Skeletal muscle tissue (tissue), 3 donors: ENCODE measurements at regions not wholly inside any gene's neighbourhood (a gene's known extent, or its start where the extent isn't known, plus 50 kb on each side); places are given as distances from the start of the nearest gene placed in this dataset.

ENCODE experiments used
- H3K27ac ChIP-seq: one replicate; pipeline ENCODE4 v1.7.0; 2013; ENCODE audit warnings: mild to moderate bottlenecking, low read depth, low read length, inconsistent platforms
- H3K27me3 ChIP-seq, 3 donors: one replicate each; pipeline ENCODE4 v1.7.0; 2013; ENCODE audit warnings: low read length in 3 of 3; ENCODE audit not compliant: control insufficient read depth in 3 of 3, insufficient read depth in 3 of 3
- H3K36me3 ChIP-seq, 3 donors: one replicate each; pipeline ENCODE4 v1.7.0; 2013; ENCODE audit warnings: low read length in 3 of 3; ENCODE audit not compliant: control insufficient read depth in 3 of 3, insufficient read depth in 3 of 3
- H3K4me1 ChIP-seq, 3 donors: one replicate each; pipeline ENCODE4 v1.7.0; 2013; ENCODE audit warnings: low read length in 3 of 3, mild to moderate bottlenecking in 3 of 3; ENCODE audit not compliant: control insufficient read depth in 3 of 3, insufficient read depth in 3 of 3
- H3K4me3 ChIP-seq, 3 donors: one replicate each; pipeline ENCODE4 v1.7.0; 2013; ENCODE audit warnings: low read length in 3 of 3
- H3K9ac ChIP-seq, 3 donors: one replicate each; pipeline ENCODE4 v1.7.0; 2013; ENCODE audit warnings: low read length in 3 of 3, mild to moderate bottlenecking in 3 of 3, moderate library complexity in 2 of 3, low read depth in 1 of 3
- H3K9me3 ChIP-seq, 3 donors: one replicate each; pipeline ENCODE4 v1.7.0; 2013; ENCODE audit warnings: low read length in 3 of 3; ENCODE audit not compliant: control insufficient read depth in 3 of 3
- donor health status: Osteomylitis.

DNA sequence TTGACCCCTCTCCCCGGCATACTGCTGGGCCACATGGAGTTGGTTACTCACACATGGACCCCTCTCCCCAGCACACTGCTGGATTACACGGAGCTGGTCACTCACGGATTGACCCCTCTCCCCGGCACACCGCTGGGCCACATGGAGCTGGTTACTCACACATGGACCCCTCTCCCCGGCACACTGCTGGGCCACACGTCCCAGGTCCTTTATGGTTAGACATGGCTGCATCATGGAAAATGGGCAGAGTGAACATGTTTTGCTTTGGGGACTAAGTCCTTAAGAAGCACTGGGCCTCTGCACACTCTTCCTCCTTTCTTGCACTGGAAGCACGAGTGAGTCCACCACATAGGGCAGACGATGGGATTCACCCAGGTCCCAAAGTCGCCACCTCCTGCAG, 102.1 kb upstream of the SHH start:
- Histone ChIP-seq H3K9me3 (peaks cover 0 to 12% (median 7%) of the 10 kb centered on the region in 3 donors), H3K9ac (no peak overlapping the region), H3K36me3 (no peaks in the 10 kb centered on the region), H3K27me3 (peaks cover 0 to 3% (median 2%) of the 10 kb centered on the region in 3 donors), H3K4me1 (no peaks in the 10 kb centered on the region), H3K4me3 (no peak overlapping the region), H3K27ac (no peak overlapping the region)

DNA sequence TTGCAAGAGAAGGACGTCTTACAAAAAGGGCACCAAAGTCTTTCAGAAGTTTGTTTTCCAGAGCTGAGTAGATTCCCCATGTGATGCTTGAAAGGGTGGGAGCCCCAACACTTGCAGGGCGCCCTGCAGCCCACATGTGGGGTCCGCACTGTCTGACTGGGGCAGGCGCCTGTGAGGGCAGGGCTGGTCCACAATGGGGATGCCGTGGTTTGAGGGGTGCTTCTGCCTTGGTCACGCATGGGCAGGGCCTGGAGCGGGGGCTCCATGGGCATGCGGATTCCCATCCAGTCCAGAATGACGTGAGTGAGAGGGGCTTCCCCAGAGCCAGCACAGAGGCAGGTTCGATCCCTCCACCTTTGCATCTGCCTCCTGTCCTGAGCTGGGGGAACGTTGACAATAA, 101.5 kb upstream of the SHH start:
- H3K27me3 ChIP-seq = peaks cover 0 to 3% (median 2%) of the 10 kb centered on the region in 3 donors
- H3K9me3 ChIP-seq = peaks cover 0 to 12% (median 7%) of the 10 kb centered on the region in 3 donors
- H3K27ac ChIP-seq = no peak overlapping the region
- H3K4me1 ChIP-seq = no peaks in the 10 kb centered on the region
- H3K9ac ChIP-seq = no peak overlapping the region
- no peaks in the 10 kb centered on the region for H3K36me3 ChIP-seq
- H3K4me3 ChIP-seq = no peak overlapping the region

DNA sequence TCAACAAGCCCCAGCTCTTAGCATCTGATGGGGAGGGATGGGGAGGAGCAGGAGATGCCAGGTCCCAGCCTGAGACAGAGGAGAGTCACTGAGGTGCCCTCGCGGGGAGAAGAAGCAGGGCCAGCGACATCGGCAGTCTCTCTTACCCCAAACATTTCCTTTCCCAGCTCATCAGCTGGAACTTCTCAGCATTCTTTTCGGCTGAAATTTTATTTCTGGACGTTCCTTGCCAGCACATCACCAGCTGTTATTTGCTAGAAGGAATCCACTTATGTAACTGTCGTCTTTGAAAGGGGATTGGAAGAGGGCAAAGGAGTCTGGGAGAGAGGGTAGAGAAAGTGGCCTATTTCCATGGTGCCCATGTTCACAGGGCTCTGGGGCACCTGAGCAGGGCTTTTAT, 101.0 kb upstream of the SHH start:
- Histone ChIP-seq H3K9ac (no peak overlapping the region), H3K27me3 (peaks cover 0 to 3% (median 3%) of the 10 kb centered on the region in 3 donors), H3K27ac (no peak overlapping the region), H3K4me1 (no peaks in the 10 kb centered on the region), H3K9me3 (peaks cover 0 to 10% (median 10%) of the 10 kb centered on the region in 3 donors), H3K36me3 (no peaks in the 10 kb centered on the region), H3K4me3 (no peak overlapping the region)

DNA sequence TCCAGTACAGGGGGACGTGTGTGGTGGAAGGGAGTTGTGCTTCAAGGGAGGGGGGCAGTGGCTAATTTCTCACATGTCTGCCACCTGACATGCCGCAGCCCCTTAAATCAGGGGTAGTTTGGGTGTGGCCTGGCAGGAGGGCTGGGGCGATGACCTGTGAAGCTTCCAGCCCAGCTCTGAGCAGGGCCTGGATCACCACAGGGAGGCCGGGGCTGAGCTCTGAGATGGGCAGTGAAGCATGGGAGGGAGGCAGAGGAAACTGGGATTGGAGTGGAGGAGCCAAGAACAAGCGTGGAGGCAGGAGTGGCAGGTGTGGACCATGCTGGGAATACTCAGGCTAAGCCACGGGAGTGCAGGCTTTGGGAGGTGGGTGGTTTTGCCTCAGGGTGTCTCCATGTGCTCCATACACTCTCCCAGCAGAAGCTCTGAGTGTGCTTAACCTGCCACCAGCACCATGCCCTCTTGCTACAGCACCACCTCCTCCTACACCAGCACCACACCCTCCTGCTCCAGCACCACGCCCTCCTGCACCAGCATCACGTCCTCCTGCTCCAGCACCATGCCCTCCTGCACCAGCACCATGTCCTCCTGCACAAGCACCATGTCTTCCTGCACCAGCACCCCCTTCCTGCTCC, 99.3 kb upstream of the SHH start:
- Histone ChIP-seq H3K27ac (no peak overlapping the region), H3K27me3 (peaks cover 0 to 6% (median 3%) of the 10 kb centered on the region in 3 donors), H3K9me3 (peaks cover 0 to 11% (median 10%) of the 10 kb centered on the region in 3 donors), H3K36me3 (no peaks in the 10 kb centered on the region), H3K4me1 (no peaks in the 10 kb centered on the region), H3K4me3 (no peak overlapping the region), H3K9ac (no peak overlapping the region)

DNA sequence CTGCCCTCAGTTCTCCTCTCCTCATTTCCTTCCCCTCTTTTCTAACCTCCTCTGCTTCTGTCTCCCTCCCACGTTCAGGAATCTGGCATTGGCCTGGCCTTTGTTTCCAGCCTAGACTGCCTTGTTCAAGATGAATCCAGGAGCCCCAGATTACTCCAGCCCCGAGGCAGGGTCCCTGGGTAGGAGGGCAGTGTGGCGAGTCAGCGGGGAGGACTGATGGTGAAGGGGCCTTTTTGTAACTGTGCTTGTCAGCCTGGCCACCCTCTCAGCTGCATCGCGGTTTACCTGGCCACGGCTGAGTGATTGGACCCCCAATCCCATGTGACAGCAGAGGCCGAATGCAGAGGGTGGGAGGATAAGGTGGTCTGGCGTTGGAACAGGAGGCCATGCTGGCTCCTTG, 96.1 kb upstream of the SHH start:
- Histone ChIP-seq H3K9me3 (peaks cover 0 to 12% (median 10%) of the 10 kb centered on the region in 3 donors), H3K4me3 (no peak overlapping the region), H3K27me3 (peaks cover 0 to 8% (median 0%) of the 10 kb centered on the region in 3 donors), H3K27ac (no peak overlapping the region), H3K9ac (no peak overlapping the region), H3K4me1 (no peaks in the 10 kb centered on the region), H3K36me3 (no peaks in the 10 kb centered on the region)

DNA sequence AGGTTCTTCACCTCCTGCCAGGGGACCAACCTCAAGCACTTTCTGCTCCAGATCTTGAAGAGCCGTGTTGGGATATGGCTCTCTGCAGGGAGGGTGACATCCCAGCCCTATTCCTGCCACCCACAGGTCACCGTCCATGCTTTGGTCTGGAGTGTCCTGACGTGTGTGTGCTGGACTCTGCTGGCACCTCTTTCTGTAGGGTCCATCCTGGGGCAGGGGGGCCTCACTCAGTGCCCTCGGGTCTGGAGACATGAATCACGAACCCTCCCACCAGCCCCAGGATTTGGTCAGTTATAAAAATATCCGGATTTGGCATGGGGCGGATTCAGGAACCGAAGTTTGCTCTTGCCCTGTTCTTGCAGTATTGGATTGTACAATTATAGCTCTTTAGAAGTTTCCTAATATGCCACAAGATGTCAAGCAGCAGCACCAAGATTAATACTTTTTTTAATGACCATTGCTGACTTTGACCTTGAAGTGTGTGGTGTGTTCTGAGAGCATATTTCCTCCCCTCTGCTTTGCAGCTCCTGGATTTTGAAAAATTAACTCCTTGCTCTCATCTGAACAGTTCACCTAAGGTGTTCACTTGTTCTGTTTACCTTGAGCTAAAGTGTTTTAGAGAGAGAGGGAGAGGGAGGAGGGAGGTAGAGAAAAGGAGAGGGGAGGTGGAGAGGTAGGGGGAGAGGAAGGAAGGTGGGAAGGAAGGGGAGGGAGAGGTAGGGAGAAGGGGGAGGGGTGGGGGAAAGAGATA, 95.4 kb upstream of the SHH start:
- Histone ChIP-seq H3K9ac (no peak overlapping the region), H3K4me3 (no peak overlapping the region), H3K27me3 (peaks cover 0 to 8% (median 0%) of the 10 kb centered on the region in 3 donors), H3K36me3 (no peaks in the 10 kb centered on the region), H3K9me3 (peaks cover 0 to 15% (median 10%) of the 10 kb centered on the region in 3 donors), H3K27ac (no peak overlapping the region), H3K4me1 (no peaks in the 10 kb centered on the region)

DNA sequence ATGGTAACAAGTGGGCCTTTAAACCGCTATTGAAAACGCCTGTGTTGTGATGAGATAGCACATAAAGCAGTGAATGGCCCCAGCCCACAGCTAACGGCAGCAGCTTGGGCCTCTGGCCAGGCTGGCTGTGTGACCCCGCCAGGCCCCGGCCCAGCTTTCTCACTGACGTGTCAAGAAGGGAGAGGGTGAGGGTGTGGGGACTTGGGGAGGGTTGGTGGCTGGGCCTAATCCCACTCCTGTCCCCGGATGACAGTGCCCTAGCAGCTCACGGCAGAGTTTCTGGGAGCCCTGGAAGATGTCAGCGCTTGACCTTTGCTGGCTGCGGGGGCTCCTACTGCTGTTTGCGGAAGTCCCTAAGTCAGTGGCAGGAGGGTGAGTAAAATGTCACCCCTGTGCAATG, 88.9 kb upstream of the SHH start:
- no peak overlapping the region for H3K27ac ChIP-seq
- H3K27me3 ChIP-seq = peaks cover 0 to 5% (median 0%) of the 10 kb centered on the region in 3 donors
- H3K36me3 ChIP-seq = no peaks in the 10 kb centered on the region
- H3K9ac ChIP-seq = no peak overlapping the region
- H3K4me1 ChIP-seq = no peaks in the 10 kb centered on the region
- H3K9me3 ChIP-seq = peaks cover 2 to 5% (median 3%) of the 10 kb centered on the region in 3 donors
- H3K4me3 ChIP-seq = no peak overlapping the region

DNA sequence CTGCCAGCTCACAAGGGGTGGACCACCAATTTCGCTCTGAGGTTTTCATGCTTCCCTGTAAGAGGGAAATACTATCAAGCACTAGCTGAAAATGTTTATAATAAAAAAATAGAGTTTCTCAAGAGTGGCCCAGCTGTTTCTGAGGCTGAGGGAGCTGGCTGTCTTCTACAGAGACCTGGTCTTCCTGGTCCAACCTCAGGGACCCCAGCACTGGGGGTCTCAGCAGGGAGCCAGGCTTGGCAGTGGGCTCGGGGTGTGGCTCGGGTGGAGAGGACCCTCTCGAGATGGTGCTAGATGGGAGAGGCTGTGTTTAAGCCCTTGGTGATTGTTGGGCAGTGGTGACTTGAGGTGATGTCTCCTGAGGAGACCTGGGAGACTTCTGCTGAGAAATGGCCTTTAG, 87.3 kb upstream of the SHH start:
- H3K4me3 ChIP-seq = no peak overlapping the region
- no peak overlapping the region for H3K27ac ChIP-seq
- H3K36me3 ChIP-seq = no peaks in the 10 kb centered on the region
- no peaks in the 10 kb centered on the region for H3K4me1 ChIP-seq
- H3K9ac ChIP-seq = no peak overlapping the region
- peaks cover 0 to 5% (median 0%) of the 10 kb centered on the region in 3 donors for H3K27me3 ChIP-seq
- H3K9me3 ChIP-seq = peaks cover 2 to 5% (median 3%) of the 10 kb centered on the region in 3 donors

DNA sequence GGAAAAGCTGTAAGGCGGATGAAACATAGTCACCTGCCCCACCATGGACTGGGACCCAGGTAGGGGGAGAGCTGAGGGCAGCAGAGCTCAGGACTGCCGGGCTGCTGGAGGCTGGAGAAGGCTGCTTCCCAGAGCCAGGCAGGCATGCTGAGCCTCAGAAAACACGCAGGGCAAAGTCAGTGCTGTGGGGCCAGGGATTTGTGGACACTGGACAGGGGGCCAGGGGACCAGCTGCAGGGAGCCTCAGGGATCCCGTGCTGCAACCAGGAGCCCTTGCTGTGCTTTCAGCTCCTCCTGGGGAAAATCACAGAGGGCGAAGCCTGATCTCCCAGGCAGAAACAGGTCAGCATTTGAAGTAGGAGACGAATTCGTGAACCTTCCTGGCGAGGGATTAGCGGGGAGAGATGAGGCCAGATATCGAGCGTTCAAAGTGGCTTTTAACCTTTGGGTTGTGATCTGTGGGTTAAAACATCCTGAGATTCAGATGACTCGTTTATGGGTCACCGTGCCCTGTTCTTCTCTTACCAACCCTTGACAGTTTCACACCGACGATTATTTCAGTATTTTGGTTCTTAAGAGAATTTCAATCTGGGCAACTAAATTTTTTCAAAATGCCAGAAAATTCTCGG, 85.6 kb upstream of the SHH start:
- H3K4me3 ChIP-seq = no peak overlapping the region
- no peak overlapping the region for H3K27ac ChIP-seq
- no peaks in the 10 kb centered on the region for H3K4me1 ChIP-seq
- H3K9ac ChIP-seq = no peak overlapping the region
- H3K9me3 ChIP-seq = peaks cover 0 to 3% (median 2%) of the 10 kb centered on the region in 3 donors
- H3K36me3 ChIP-seq = no peaks in the 10 kb centered on the region
- peaks cover 0 to 5% (median 0%) of the 10 kb centered on the region in 3 donors for H3K27me3 ChIP-seq
